Pancreas (tissue), 10 donors: ENCODE measurements at regions not wholly inside any gene's neighbourhood (a gene's known extent, or its start where the extent isn't known, plus 50 kb on each side); places are given as distances from the start of the nearest gene placed in this dataset.

Source experiments
- ATAC-seq, 4 donors: fragments of 200-7000 bp; cut with Tn5 transposase; one replicate each; pipeline versions ENCODE4 v1.8.0 to v1.9.1; 2020; ENCODE audit warnings: mild to moderate bottlenecking in 4 of 4, moderate library complexity in 4 of 4
- DNase-seq, 6 donors: peaks; one replicate each; pipeline ENCODE4 v3.0.0-alpha.2; 2020
- FAIRE-seq: peaks from 2 replicates; lab custom pipeline; 2012; peaks lifted over from hg19 to GRCh38; lab: Jason Lieb, UNC
- H3K27ac ChIP-seq, 4 donors: fragments of 200-600 bp; sonication (generic); 1 replicate in 3 of 4; 2 replicates in 1 of 4; pipeline versions ENCODE4 v1.5.0 to v1.8.0; 2020
- H3K27me3 ChIP-seq, 4 donors: fragments of 200-600 bp; one replicate each; pipeline ENCODE4 v1.8.0; 2021
- H3K36me3 ChIP-seq, 3 donors: fragments of 200-600 bp; sonication (generic) in 1 of 3; one replicate each; pipeline versions ENCODE4 v1.5.0 to v1.8.0; 2020 to 2021
- H3K4me1 ChIP-seq, 3 donors: fragments of 200-600 bp; one replicate each; pipeline ENCODE4 v1.8.0; 2021
- H3K4me3 ChIP-seq, 4 donors: fragments of 200-600 bp; sonication (generic) in 2 of 4; one replicate each; pipeline versions ENCODE4 v1.5.0 to v1.8.0; 2020 to 2021
- H3K9me3 ChIP-seq, 4 donors: fragments of 200-600 bp; one replicate each; pipeline ENCODE4 v1.8.0; 2021
- WGBS, 2 donors: extraction: QIAGEN DNeasy Blood & Tissue Kit; methylation state at CpG; one replicate each; pipeline ENCODE4 v1.1.7; 2013; 5-methylcytosine and 5-hydroxymethylcytosine counted together
- intact Hi-C, 3 donors: fragments of 100-400 bp; cut with DNase I; formaldehyde crosslinking; loops; one replicate each; pipeline versions ENCODE4 v1.11.1 to v1.14.2; 2022
- TF ChIP-seq, protein P1 (sequence below), 4 donors: fragments of 200-600 bp; sonication (generic) in 3 of 4; IDR thresholded peaks; one replicate each; pipeline versions ENCODE4 v1.5.0 to v1.8.0; 2021; ENCODE audit warnings: antibody characterized with exemption in 4 of 4
- donor health status: healthy with polysubstance abuse.
- donor health status: DM: no; HTN: no; CAD: no; lungs with moderate emphysema.
- donor health status: DM: no; HTN: no; CAD: no.
- donor health status: control.
- donor health status: control.
- donor health status: Bipolar disorder and iron deficiency.
- donor health status: DM: yes; HTN: yes; CAD: no.
- donor health status: DM: no; HTN: no; CAD: no.
- donor health status: DM: no; HTN: no; CAD: no.
- donor health status: DM: yes; HTN: yes; CAD: no.

DNA sequence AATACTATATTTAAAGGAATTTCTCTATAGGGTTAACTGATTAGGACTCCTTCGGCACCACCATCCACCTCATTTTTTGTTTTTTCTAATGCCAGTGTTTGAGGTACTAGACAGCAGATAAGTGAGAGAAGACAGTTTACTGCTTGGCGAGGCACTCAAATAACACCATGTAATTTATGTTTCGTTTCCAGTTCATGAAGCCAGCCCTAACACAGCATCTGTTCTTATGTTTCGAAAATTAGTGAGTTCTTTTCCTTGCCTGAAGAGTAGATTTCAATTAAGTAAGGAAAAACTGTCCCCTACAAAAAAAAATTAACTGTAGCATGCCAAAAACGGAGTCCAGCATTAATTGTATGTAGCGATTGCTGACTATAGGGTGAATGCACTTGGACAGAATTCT lies 409.1 kb downstream of the TBC1D4 start:
- no peaks in the 10 kb centered on the region for H3K36me3 ChIP-seq
- H3K27ac ChIP-seq, result no peak overlapping the region
- TF ChIP-seq, protein P1, sequence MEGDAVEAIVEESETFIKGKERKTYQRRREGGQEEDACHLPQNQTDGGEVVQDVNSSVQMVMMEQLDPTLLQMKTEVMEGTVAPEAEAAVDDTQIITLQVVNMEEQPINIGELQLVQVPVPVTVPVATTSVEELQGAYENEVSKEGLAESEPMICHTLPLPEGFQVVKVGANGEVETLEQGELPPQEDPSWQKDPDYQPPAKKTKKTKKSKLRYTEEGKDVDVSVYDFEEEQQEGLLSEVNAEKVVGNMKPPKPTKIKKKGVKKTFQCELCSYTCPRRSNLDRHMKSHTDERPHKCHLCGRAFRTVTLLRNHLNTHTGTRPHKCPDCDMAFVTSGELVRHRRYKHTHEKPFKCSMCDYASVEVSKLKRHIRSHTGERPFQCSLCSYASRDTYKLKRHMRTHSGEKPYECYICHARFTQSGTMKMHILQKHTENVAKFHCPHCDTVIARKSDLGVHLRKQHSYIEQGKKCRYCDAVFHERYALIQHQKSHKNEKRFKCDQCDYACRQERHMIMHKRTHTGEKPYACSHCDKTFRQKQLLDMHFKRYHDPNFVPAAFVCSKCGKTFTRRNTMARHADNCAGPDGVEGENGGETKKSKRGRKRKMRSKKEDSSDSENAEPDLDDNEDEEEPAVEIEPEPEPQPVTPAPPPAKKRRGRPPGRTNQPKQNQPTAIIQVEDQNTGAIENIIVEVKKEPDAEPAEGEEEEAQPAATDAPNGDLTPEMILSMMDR (IDR thresholded peaks at IDR 0.05), result no peak
- DNase-seq, result no peak
- no peaks in the 10 kb centered on the region for H3K4me1 ChIP-seq
- H3K4me3 ChIP-seq, result no peak overlapping the region
- no peak for ATAC-seq
- H3K9me3 ChIP-seq, result no peaks in the 10 kb centered on the region
- intact Hi-C loops, result no loop called here
- H3K27me3 ChIP-seq, result no peaks in the 10 kb centered on the region
- WGBS, 2 donors, result 61 to 73% methylated on average over 6 of the region's 6 CpGs
- FAIRE-seq, result no peak

DNA sequence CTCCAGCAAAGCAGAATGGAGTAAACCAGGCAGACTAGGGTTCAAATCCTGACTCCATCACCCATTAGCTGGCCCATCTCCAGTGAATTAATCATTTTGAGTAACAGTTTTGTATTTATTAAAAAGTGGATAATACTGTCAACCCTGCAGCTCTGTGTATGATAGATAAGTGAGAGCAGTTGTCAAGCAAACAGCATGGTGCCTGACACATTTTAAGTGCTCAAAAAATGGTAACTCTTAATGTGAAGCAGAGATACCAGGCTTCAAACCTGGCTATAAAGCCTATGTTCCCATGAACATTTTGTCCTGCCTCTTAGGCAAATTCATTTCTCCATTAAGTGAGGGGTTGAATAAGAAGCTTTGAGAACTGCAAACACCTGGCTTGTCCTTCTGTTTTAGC lies 409.6 kb downstream of the TBC1D4 start:
- H3K9me3 ChIP-seq, result no peaks in the 10 kb centered on the region

DNA sequence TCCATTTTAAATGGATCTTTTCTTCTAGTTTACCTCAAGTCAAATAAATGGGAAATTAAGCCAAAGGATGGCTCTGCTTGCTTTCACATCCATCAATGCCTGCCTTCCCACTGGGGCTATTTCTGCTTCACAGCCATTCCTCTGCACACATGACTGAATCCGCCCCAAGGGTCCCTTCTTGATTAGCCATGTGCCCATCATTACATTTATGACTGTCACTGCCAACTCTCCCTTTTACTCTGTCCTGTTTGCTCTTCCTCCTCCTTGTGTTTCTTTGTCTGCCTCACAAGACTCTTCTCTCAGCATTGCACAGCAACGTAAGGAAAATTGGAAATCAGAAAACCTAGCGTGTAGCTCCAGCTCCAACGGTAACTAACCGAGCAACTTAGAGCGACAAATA lies 410.2 kb downstream of the TBC1D4 start:
- FAIRE-seq (no peak), DNase-seq (no peak), ATAC-seq (no peak)
- Histone ChIP-seq H3K4me1 (no peaks in the 10 kb centered on the region), H3K36me3 (no peaks in the 10 kb centered on the region), H3K4me3 (no peak overlapping the region), H3K27me3 (no peaks in the 10 kb centered on the region), H3K27ac (no peak overlapping the region), H3K9me3 (no peaks in the 10 kb centered on the region)
- WGBS, 2 donors, result 73 to 82% methylated on average over 6 of the region's 6 CpGs
- TF ChIP-seq, protein P1 (IDR thresholded peaks at IDR 0.05), result no peak
- intact Hi-C loops, result no loop called here

More for the DNA sequence above, 409.6 kb downstream of the TBC1D4 start:
- Histone ChIP-seq H3K36me3 (no peaks in the 10 kb centered on the region), H3K27ac (no peak overlapping the region), H3K4me3 (no peak overlapping the region), H3K27me3 (no peaks in the 10 kb centered on the region), H3K4me1 (no peaks in the 10 kb centered on the region)
- intact Hi-C loops, result no loop called here
- TF ChIP-seq, protein P1 (IDR thresholded peaks at IDR 0.05), result no peak
- FAIRE-seq (no peak), DNase-seq (no peak), ATAC-seq (no peak)

DNA sequence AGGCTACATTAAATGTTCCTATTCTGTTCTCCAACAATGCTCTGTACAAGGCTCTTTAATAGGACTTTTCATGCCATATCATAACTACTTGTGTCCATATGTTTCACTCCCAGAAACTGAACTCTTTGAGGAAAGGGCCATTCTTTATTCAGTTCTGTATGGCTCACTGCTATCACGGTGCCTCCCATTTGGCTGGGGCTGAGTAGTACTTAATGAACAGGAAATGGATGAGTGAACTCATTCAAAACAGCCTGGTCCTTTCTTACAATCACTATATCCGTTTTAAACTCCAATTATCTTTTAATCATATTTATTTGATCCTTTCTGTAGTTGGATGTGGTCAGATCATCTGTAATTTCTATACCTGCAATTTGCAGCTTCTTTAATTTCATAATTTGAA lies 410.6 kb downstream of the TBC1D4 start:
- H3K9me3 ChIP-seq, result no peaks in the 10 kb centered on the region
- FAIRE-seq (no peak), DNase-seq (no peak), ATAC-seq (no peak)
- H3K4me3 ChIP-seq, result no peak overlapping the region
- TF ChIP-seq, protein P1 (IDR thresholded peaks at IDR 0.05), result no peak
- H3K27ac ChIP-seq, result no peak overlapping the region
- H3K27me3 ChIP-seq, result no peaks in the 10 kb centered on the region
- H3K4me1 ChIP-seq, result no peaks in the 10 kb centered on the region
- no peaks in the 10 kb centered on the region for H3K36me3 ChIP-seq
- WGBS, 2 donors, result 31 to 44% methylated on average over 2 of the region's 2 CpGs
- intact Hi-C loops, result no loop called here

DNA sequence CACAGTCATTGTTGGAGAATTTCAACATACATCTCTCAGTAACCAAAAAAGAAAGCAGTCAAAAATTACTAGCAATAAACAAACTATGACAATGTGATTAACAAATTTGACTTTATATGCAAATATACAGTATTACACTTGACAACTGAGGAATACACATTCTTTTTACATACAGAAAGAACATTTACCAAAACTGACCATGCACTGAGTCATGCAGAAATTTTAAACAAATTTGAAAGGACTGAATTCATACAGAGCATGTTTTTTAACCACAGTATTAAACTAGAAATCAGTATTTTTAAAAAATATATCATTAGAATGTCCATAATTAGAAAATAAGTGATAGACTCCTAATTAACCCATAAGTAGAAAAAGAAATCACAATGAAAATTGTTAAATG lies 420.1 kb downstream of the TBC1D4 start:
- no peak for FAIRE-seq
- ATAC-seq, result no peak
- Histone ChIP-seq H3K27me3 (peaks cover 0 to 6% (median 0%) of the 10 kb centered on the region in 4 donors), H3K36me3 (no peaks in the 10 kb centered on the region), H3K4me1 (no peaks in the 10 kb centered on the region), H3K9me3 (no peaks in the 10 kb centered on the region), H3K4me3 (no peak overlapping the region), H3K27ac (no peak overlapping the region)
- TF ChIP-seq, protein P1 (IDR thresholded peaks at IDR 0.05), result no peak
- DNase-seq, result no peak
- intact Hi-C loops, result no loop called here
